Cardiac muscle cell (in vitro differentiated cells and primary cell): ENCODE measurements at regions not wholly inside any gene's neighbourhood (a gene's known extent, or its start where the extent isn't known, plus 50 kb on each side); places are given as distances from the start of the nearest gene placed in this dataset.
A peak's percentile ranks its signal among the peaks of the same experiment; 100 is the strongest.

Experiments used
- DNase-seq, 2 donors: peaks; one replicate each; pipeline versions ENCODE4 v3.0.0 to v3.0.0-alpha.2; 2010 to 2017; ENCODE audit warnings: low read depth in 1 of 2, low spot score in 1 of 2
- H3K27ac ChIP-seq: fragments of 200-600 bp; sonication (generic); 2 replicates; pipeline ENCODE4 v1.5.1; 2016
- H3K27me3 ChIP-seq: fragments of 200-600 bp; sonication (generic); 2 replicates; pipeline ENCODE4 v1.6.0; 2016; ENCODE audit warnings: control low read depth
- H3K36me3 ChIP-seq: fragments of 200-600 bp; sonication (generic); 2 replicates; pipeline ENCODE4 v1.5.1; 2016; ENCODE audit warnings: control low read depth
- H3K4me1 ChIP-seq: fragments of 200-600 bp; sonication (generic); 2 replicates; pipeline ENCODE4 v1.8.1; 2017; ENCODE audit warnings: low read depth, mild to moderate bottlenecking, mixed run types
- H3K4me3 ChIP-seq: fragments of 200-600 bp; sonication (generic); 2 replicates; pipeline ENCODE4 v1.5.1; 2016; ENCODE audit warnings: mild to moderate bottlenecking
- H3K9me3 ChIP-seq: fragments of 200-600 bp; sonication (generic); 2 replicates; pipeline ENCODE4 v1.5.1; 2017; ENCODE audit warnings: low read depth, mild to moderate bottlenecking, control low read depth
- CTCF ChIP-seq: IDR thresholded peaks from 2 replicates; pipeline ENCODE4 v1.5.1; 2012; ENCODE audit warnings: low read depth, mild to moderate bottlenecking, low read length

- no peak for DNase-seq
- no peaks in the 10 kb centered on the region for H3K36me3 ChIP-seq
- no peak for TF ChIP-seq CTCF
- no peaks in the 10 kb centered on the region for H3K4me1 ChIP-seq
- no peaks in the 10 kb centered on the region for H3K9me3 ChIP-seq
- no peak overlapping the region for H3K4me3 ChIP-seq
- H3K27me3 ChIP-seq: no peaks in the 10 kb centered on the region
- no peak overlapping the region for H3K27ac ChIP-seq
These were observed 527.0 kb upstream of the NRG3 start for GRCh38 chr10:81348003-81348402.

GRCh38 chr10:81367132-81367531, 507.9 kb upstream of the NRG3 start:
- no peaks in the 10 kb centered on the region for H3K36me3 ChIP-seq
- H3K9me3 ChIP-seq: no peaks in the 10 kb centered on the region
- H3K27me3 ChIP-seq: no peaks in the 10 kb centered on the region
- H3K4me3 ChIP-seq: no peak overlapping the region
- DNase-seq: no peak
- no peak overlapping the region for H3K27ac ChIP-seq
- H3K4me1 ChIP-seq: no peaks in the 10 kb centered on the region
- TF ChIP-seq CTCF: no peak

GRCh38 chr10:81386817-81387216, 488.2 kb upstream of the NRG3 start:
- no peak for DNase-seq
- Histone ChIP-seq H3K27me3 (no peaks in the 10 kb centered on the region), H3K27ac (no peak overlapping the region), H3K36me3 (no peaks in the 10 kb centered on the region), H3K9me3 (no peaks in the 10 kb centered on the region), H3K4me3 (no peak overlapping the region), H3K4me1 (no peaks in the 10 kb centered on the region)
- no peak for TF ChIP-seq CTCF

GRCh38 chr10:81403451-81403850, 471.5 kb upstream of the NRG3 start:
- Histone ChIP-seq H3K4me1 (no peaks in the 10 kb centered on the region), H3K9me3 (no peaks in the 10 kb centered on the region), H3K36me3 (no peaks in the 10 kb centered on the region), H3K4me3 (no peak overlapping the region), H3K27ac (no peak overlapping the region), H3K27me3 (no peaks in the 10 kb centered on the region)
- DNase-seq: no peak
- TF ChIP-seq CTCF: no peak

- no peaks in the 10 kb centered on the region for H3K27me3 ChIP-seq
- H3K36me3 ChIP-seq: no peaks in the 10 kb centered on the region
- no peak overlapping the region for H3K4me3 ChIP-seq
- no peaks in the 10 kb centered on the region for H3K9me3 ChIP-seq
- no peak for DNase-seq
- TF ChIP-seq CTCF: no peak
- H3K27ac ChIP-seq: no peak overlapping the region
- H3K4me1 ChIP-seq: no peaks in the 10 kb centered on the region
These were observed 469.6 kb upstream of the NRG3 start for GRCh38 chr10:81405399-81405798.

- no peaks in the 10 kb centered on the region for H3K27me3 ChIP-seq
- no peak for TF ChIP-seq CTCF
- H3K27ac ChIP-seq: no peak overlapping the region
- peak in 1 of 2 donors; percentile 80 for DNase-seq
- H3K4me3 ChIP-seq: no peak overlapping the region
- no peaks in the 10 kb centered on the region for H3K4me1 ChIP-seq
- no peaks in the 10 kb centered on the region for H3K36me3 ChIP-seq
- H3K9me3 ChIP-seq: no peaks in the 10 kb centered on the region
These were observed 461.0 kb upstream of the NRG3 start for GRCh38 chr10:81414038-81414437.
